HG03280 (cell line): ENCODE measurements at regions not wholly inside any gene's neighbourhood (a gene's known extent, or its start where the extent isn't known, plus 50 kb on each side); places are given as distances from the start of the nearest gene placed in this dataset.

Experiments
- ATAC-seq: cut with Tn5 transposase; IDR thresholded peaks from one replicate; pipeline ENCODE4 v1.9.1; 2021; ENCODE audit warnings: mild to moderate bottlenecking, moderate library complexity; ENCODE audit not compliant: unreplicated experiment

- no peak for ATAC-seq
These were observed 644.7 kb upstream of the BOD1L1 start for GRCh38 chr4:14272206-14272605.

- no peak for ATAC-seq
These were observed 650.0 kb upstream of the BOD1L1 start for GRCh38 chr4:14277505-14277904.

GRCh38 chr4:14280567-14280966 lies 653.0 kb upstream of the BOD1L1 start:
- ATAC-seq = no peak

- no peak for ATAC-seq
These were observed 657.1 kb upstream of the BOD1L1 start for GRCh38 chr4:14284578-14284977.

- ATAC-seq = no peak
These were observed 662.2 kb upstream of the BOD1L1 start for GRCh38 chr4:14289708-14290107.

- no peak for ATAC-seq
These were observed 666.1 kb upstream of the BOD1L1 start for GRCh38 chr4:14293582-14293981.

- no peak for ATAC-seq
These were observed 667.1 kb upstream of the BOD1L1 start for GRCh38 chr4:14294611-14295010.

- ATAC-seq = no peak
These were observed 671.6 kb upstream of the BOD1L1 start for GRCh38 chr4:14299166-14299565.

GRCh38 chr4:14302021-14302420 lies 674.5 kb upstream of the BOD1L1 start:
- ATAC-seq = no peak

- no peak for ATAC-seq
These were observed 676.3 kb upstream of the BOD1L1 start for GRCh38 chr4:14303856-14304255.

GRCh38 chr4:14308229-14308651 lies 680.7 kb upstream of the BOD1L1 start:
- ATAC-seq = no peak

GRCh38 chr4:14309431-14309830 lies 681.9 kb upstream of the BOD1L1 start:
- no peak for ATAC-seq

- no peak for ATAC-seq
These were observed 686.2 kb upstream of the BOD1L1 start for GRCh38 chr4:14313757-14314156.

GRCh38 chr4:14315129-14315528 lies 687.2 kb upstream of the CPEB2 start:
- ATAC-seq = no peak

GRCh38 chr4:14317351-14317750 lies 684.9 kb upstream of the CPEB2 start:
- ATAC-seq = no peak

- ATAC-seq = no peak
These were observed 683.6 kb upstream of the CPEB2 start for GRCh38 chr4:14318671-14319070.

- no peak for ATAC-seq
These were observed 680.6 kb upstream of the CPEB2 start for GRCh38 chr4:14321723-14322122.

GRCh38 chr4:14323191-14323590 lies 679.1 kb upstream of the CPEB2 start:
- no peak for ATAC-seq

- no peak for ATAC-seq
These were observed 673.1 kb upstream of the CPEB2 start for GRCh38 chr4:14329228-14329627.

GRCh38 chr4:14333616-14334015 lies 668.7 kb upstream of the CPEB2 start:
- no peak for ATAC-seq

- no peak for ATAC-seq
These were observed 668.1 kb upstream of the CPEB2 start for GRCh38 chr4:14334166-14334565.

GRCh38 chr4:14335872-14336271 lies 666.4 kb upstream of the CPEB2 start:
- ATAC-seq = no peak

GRCh38 chr4:14336656-14337055 lies 665.6 kb upstream of the CPEB2 start:
- no peak for ATAC-seq
